Right lobe of liver (tissue), 4 donors: ENCODE measurements at regions not wholly inside any gene's neighbourhood (a gene's known extent, or its start where the extent isn't known, plus 50 kb on each side); places are given as distances from the start of the nearest gene placed in this dataset.

Experiments
- CTCF ChIP-seq, 4 donors: fragments of 200-600 bp in 3 of 4; fragments of 450-650 bp in 1 of 4; IDR thresholded peaks; one replicate each; pipeline versions ENCODE4 v1.5.1 to v1.8.0; 2016 to 2022; ENCODE audit warnings: antibody characterized with exemption in 4 of 4, mild to moderate bottlenecking in 2 of 4
- POLR2A ChIP-seq: fragments of 450-650 bp; IDR thresholded peaks from one replicate; pipeline ENCODE4 v1.6.1; 2017; ENCODE audit warnings: antibody characterized with exemption, mild to moderate bottlenecking
- donor health status: DM: no; HTN: no; CAD: no.
- donor health status: DM: no; HTN: no; CAD: no.
- donor health status: DM: no; HTN: yes; CAD: no.

- TF ChIP-seq CTCF (IDR thresholded peaks at IDR 0.05) (no peak), POLR2A (no peak)
These were observed 921.5 kb downstream of the KCNT2 start for GRCh38 chr1:195686764-195687163.
